Gastroesophageal sphincter (tissue), 4 donors: ENCODE measurements at regions not wholly inside any gene's neighbourhood (a gene's known extent, or its start where the extent isn't known, plus 50 kb on each side); places are given as distances from the start of the nearest gene placed in this dataset.
"Not testable (repeated sequence)": the region's sequence is repeated elsewhere in the genome, so short reads cannot be mapped to it uniquely, and the experiment has no call there.

Source experiments
- ATAC-seq: fragments of 150-250 bp; one replicate; pipeline ENCODE4 v1.9.1; 2016; ENCODE audit warnings: mild to moderate bottlenecking, moderate library complexity
- H3K27ac ChIP-seq, 4 donors: fragments of 200-600 bp; sonication (generic) in 3 of 4; 1 replicate in 3 of 4; 2 replicates in 1 of 4; pipeline ENCODE4 v1.5.1; 2016 to 2019
- H3K27me3 ChIP-seq: fragments of 200-600 bp; sonication (generic); one replicate; pipeline ENCODE4 v1.5.1; 2019
- H3K36me3 ChIP-seq, 2 donors: fragments of 200-600 bp; sonication (generic); one replicate each; pipeline ENCODE4 v1.5.1; 2019; ENCODE audit warnings: control low read depth in 1 of 2
- H3K4me1 ChIP-seq, 3 donors: fragments of 200-600 bp; sonication (generic); 1 replicate in 2 of 3; 2 replicates in 1 of 3; pipeline ENCODE4 v1.5.1; 2016 to 2019; ENCODE audit warnings: control low read depth in 2 of 3
- H3K4me3 ChIP-seq, 2 donors: fragments of 200-600 bp; sonication (generic); one replicate each; pipeline ENCODE4 v1.5.1; 2019; ENCODE audit warnings: mild to moderate bottlenecking in 1 of 2, moderate library complexity in 1 of 2
- H3K9me3 ChIP-seq, 3 donors: fragments of 200-600 bp; sonication (generic); one replicate each; pipeline ENCODE4 v1.5.1; 2017 to 2019; ENCODE audit warnings: control low read depth in 2 of 3
- CTCF ChIP-seq, 4 experiments: fragments of 200-600 bp in 2 of 4; fragments of 450-650 bp in 2 of 4; sonication (generic) in 1 of 4; IDR thresholded peaks; one replicate each; pipeline ENCODE4 v1.5.1; 2017 to 2019; ENCODE audit warnings: antibody characterized with exemption in 4 of 4, mild to moderate bottlenecking in 2 of 4, moderate library complexity in 2 of 4
- EP300 ChIP-seq: sonication (generic); formaldehyde crosslinking; IDR thresholded peaks from one replicate; pipeline ENCODE4 v1.6.1; 2017; ENCODE audit warnings: antibody characterized with exemption, mild to moderate bottlenecking
- POLR2A ChIP-seq, 2 donors: fragments of 450-650 bp; IDR thresholded peaks; one replicate each; pipeline ENCODE4 v1.6.1; 2017; ENCODE audit warnings: antibody characterized with exemption in 2 of 2, mild to moderate bottlenecking in 2 of 2, moderate library complexity in 1 of 2
- POLR2AphosphoS5 ChIP-seq: sonication (generic); formaldehyde crosslinking; IDR thresholded peaks from one replicate; pipeline ENCODE4 v1.6.1; 2017; ENCODE audit warnings: antibody characterized with exemption
- WGBS, 2 donors: methylation state at CpG; one replicate each; pipeline ENCODE4 v1.1.5; 2018; ENCODE audit warnings: low coverage in 1 of 2; 5-methylcytosine and 5-hydroxymethylcytosine counted together

GRCh38 chr1:148309940-148310500, 157.9 kb upstream of the NBPF11 start:
- no peak for TF ChIP-seq CTCF (IDR thresholded peaks at IDR 0.05)
- TF ChIP-seq POLR2AphosphoS5, result no peak
- no peak for TF ChIP-seq POLR2A (IDR thresholded peaks at IDR 0.05)
- no peak for TF ChIP-seq EP300
- Histone ChIP-seq H3K27ac (no peak overlapping the region), H3K36me3 (no peaks in the 10 kb centered on the region), H3K27me3 (peaks cover 92% of the 10 kb centered on the region), H3K4me1 (no peaks in the 10 kb centered on the region), H3K4me3 (no peak overlapping the region), H3K9me3 (peaks cover 0 to 39% (median 0%) of the 10 kb centered on the region in 3 donors)
- no peak for ATAC-seq
- WGBS, 2 donors, result 20% methylated on average over 3 of the region's 37 CpGs; no CpG with 5 or more reads in 1 of the 2 donors

- no peak overlapping the region for H3K4me3 ChIP-seq
- 14 to 34% methylated on average over 3 to 8 of the region's 14 CpGs for WGBS, 2 donors
- ATAC-seq, result no peak
- H3K4me1 ChIP-seq, result peaks cover 0 to under 1% (median under 1%) of the 10 kb centered on the region in 3 donors
- H3K36me3 ChIP-seq, result no peaks in the 10 kb centered on the region
- no peak for TF ChIP-seq POLR2A (IDR thresholded peaks at IDR 0.05)
- TF ChIP-seq CTCF (IDR thresholded peaks at IDR 0.05), result no peak
- TF ChIP-seq EP300, result no peak
- no peak for TF ChIP-seq POLR2AphosphoS5
- peaks cover 0 to 31% (median 0%) of the 10 kb centered on the region in 3 donors for H3K9me3 ChIP-seq
- peaks cover 92% of the 10 kb centered on the region for H3K27me3 ChIP-seq
- H3K27ac ChIP-seq, result no peak overlapping the region
These were observed 156.9 kb upstream of the NBPF11 start for GRCh38 chr1:148308832-148309458.

- H3K9me3 ChIP-seq, result peaks cover 0 to 29% (median 0%) of the 10 kb centered on the region in 3 donors
- no peak overlapping the region for H3K4me3 ChIP-seq
- H3K27ac ChIP-seq, result no peak overlapping the region
- H3K36me3 ChIP-seq, result no peaks in the 10 kb centered on the region
- WGBS, 2 donors, result 22 to 63% methylated on average over 1 to 2 of the region's 12 CpGs
- no peak for ATAC-seq
- TF ChIP-seq POLR2AphosphoS5 (no peak), EP300 (no peak), CTCF (IDR thresholded peaks at IDR 0.05) (no peak), POLR2A (IDR thresholded peaks at IDR 0.05) (no peak)
- H3K27me3 ChIP-seq, result peaks cover 91% of the 10 kb centered on the region
- H3K4me1 ChIP-seq, result peaks cover 0 to 8% (median 3%) of the 10 kb centered on the region in 3 donors
These were observed 155.6 kb upstream of the NBPF11 start for GRCh38 chr1:148307583-148308185.

- Histone ChIP-seq H3K27ac (peak overlapping the region in 1 of 4 donors; percentile 69), H3K9me3 (peaks cover 0 to 12% (median 0%) of the 10 kb centered on the region in 3 donors), H3K27me3 (peaks cover 64% of the 10 kb centered on the region)
- not testable (repeated sequence) for H3K4me1 ChIP-seq, H3K36me3 ChIP-seq, H3K4me3 ChIP-seq, ATAC-seq
- WGBS, 2 donors, result 53 to 68% methylated on average over 4 of the region's 4 CpGs
These were observed 152.9 kb upstream of the NBPF11 start for GRCh38 chr1:148304935-148305334.

- ATAC-seq, result peak; percentile 84
- H3K27me3 ChIP-seq, result peaks cover 42% of the 10 kb centered on the region
- peak overlapping the region in 1 of 4 donors; percentile 78 for H3K27ac ChIP-seq
- no CpG with 5 or more reads among the region's 52 CpGs for WGBS, 2 donors
- not testable (repeated sequence) for H3K4me1 ChIP-seq, H3K9me3 ChIP-seq, H3K36me3 ChIP-seq
- peak overlapping the region; percentile 23 to 46 for H3K4me3 ChIP-seq
These were observed 150.7 kb upstream of the NBPF11 start for GRCh38 chr1:148302586-148303364.

- H3K4me1 ChIP-seq, ATAC-seq, H3K27ac ChIP-seq, H3K9me3 ChIP-seq, H3K4me3 ChIP-seq, H3K36me3 ChIP-seq: not testable (repeated sequence)
- H3K27me3 ChIP-seq, result peaks cover 10% of the 10 kb centered on the region
- whole genome bisulfite sequencing, 2 donors, result 61 to 72% methylated on average over 2 of the region's 2 CpGs
These were observed 145.8 kb upstream of the NBPF11 start for GRCh38 chr1:148297852-148298251.
